Glutamatergic neuron (in vitro differentiated cells): ENCODE measurements at regions not wholly inside any gene's neighbourhood (a gene's known extent, or its start where the extent isn't known, plus 50 kb on each side); places are given as distances from the start of the nearest gene placed in this dataset.
A peak's percentile ranks its signal among the peaks of the same experiment; 100 is the strongest.

Source experiments
- DNase-seq: peaks from one replicate; pipeline ENCODE4 v3.0.0; 2022
- H3K27ac Mint-ChIP-seq: one replicate; pipeline ENCODE4 v1.8.0; 2020; ENCODE audit warnings: mild to moderate bottlenecking, mixed read lengths, inconsistent platforms; ENCODE audit not compliant: unreplicated experiment
- H3K27me3 Mint-ChIP-seq: one replicate; pipeline ENCODE4 v1.8.0; 2020; ENCODE audit warnings: mild to moderate bottlenecking, moderate library complexity, mixed read lengths, inconsistent platforms; ENCODE audit not compliant: unreplicated experiment
- H3K36me3 Mint-ChIP-seq: one replicate; pipeline ENCODE4 v1.8.0; 2020; ENCODE audit warnings: mild to moderate bottlenecking, mixed read lengths, inconsistent platforms; ENCODE audit not compliant: unreplicated experiment
- H3K4me1 Mint-ChIP-seq: one replicate; pipeline ENCODE4 v1.8.0; 2020; ENCODE audit warnings: mild to moderate bottlenecking, low read depth, mixed read lengths, inconsistent platforms; ENCODE audit not compliant: unreplicated experiment
- H3K4me3 Mint-ChIP-seq: one replicate; pipeline ENCODE4 v1.8.0; 2020; ENCODE audit warnings: mild to moderate bottlenecking, mixed read lengths, inconsistent platforms; ENCODE audit not compliant: unreplicated experiment
- H3K9me3 Mint-ChIP-seq: one replicate; pipeline ENCODE4 v1.8.0; 2020; ENCODE audit warnings: mild to moderate bottlenecking, moderate library complexity, mixed read lengths, inconsistent platforms; ENCODE audit not compliant: unreplicated experiment
- TF ChIP-seq, protein P1 (sequence below): fragments of 200-600 bp; sonication (generic); IDR thresholded peaks from one replicate; pipeline ENCODE4 v1.5.0; 2021; ENCODE audit not compliant: partially characterized antibody, unreplicated experiment

DNA sequence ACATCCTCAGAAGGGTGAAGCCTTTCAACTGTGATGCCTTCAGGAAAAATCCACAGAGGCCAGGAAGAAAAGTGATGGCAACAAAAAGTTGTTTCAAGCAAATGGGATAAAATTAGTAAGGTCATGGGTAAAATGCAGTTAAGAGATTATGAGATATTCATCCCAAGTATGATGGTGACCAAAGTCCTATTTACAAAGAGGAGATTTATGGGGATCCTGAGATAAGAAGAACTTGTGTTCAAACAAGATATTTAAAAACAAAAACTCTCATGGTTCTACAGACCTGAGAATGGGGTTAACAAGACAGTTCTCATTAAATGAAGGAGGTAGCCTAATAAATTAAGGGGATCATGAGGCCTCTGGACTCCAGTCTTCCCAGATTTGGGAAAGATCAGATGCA lies 184.4 kb downstream of the FCRL5 start:
- Mint-ChIP-seq H3K9me3 (no peaks in the 10 kb centered on the region), H3K4me1 (no peaks in the 10 kb centered on the region), H3K4me3 (no peak overlapping the region), H3K27me3 (no peaks in the 10 kb centered on the region), H3K36me3 (no peaks in the 10 kb centered on the region), H3K27ac (no peak overlapping the region)
- TF ChIP-seq, protein P1, sequence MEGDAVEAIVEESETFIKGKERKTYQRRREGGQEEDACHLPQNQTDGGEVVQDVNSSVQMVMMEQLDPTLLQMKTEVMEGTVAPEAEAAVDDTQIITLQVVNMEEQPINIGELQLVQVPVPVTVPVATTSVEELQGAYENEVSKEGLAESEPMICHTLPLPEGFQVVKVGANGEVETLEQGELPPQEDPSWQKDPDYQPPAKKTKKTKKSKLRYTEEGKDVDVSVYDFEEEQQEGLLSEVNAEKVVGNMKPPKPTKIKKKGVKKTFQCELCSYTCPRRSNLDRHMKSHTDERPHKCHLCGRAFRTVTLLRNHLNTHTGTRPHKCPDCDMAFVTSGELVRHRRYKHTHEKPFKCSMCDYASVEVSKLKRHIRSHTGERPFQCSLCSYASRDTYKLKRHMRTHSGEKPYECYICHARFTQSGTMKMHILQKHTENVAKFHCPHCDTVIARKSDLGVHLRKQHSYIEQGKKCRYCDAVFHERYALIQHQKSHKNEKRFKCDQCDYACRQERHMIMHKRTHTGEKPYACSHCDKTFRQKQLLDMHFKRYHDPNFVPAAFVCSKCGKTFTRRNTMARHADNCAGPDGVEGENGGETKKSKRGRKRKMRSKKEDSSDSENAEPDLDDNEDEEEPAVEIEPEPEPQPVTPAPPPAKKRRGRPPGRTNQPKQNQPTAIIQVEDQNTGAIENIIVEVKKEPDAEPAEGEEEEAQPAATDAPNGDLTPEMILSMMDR, result no peak
- no peak for DNase-seq

DNA sequence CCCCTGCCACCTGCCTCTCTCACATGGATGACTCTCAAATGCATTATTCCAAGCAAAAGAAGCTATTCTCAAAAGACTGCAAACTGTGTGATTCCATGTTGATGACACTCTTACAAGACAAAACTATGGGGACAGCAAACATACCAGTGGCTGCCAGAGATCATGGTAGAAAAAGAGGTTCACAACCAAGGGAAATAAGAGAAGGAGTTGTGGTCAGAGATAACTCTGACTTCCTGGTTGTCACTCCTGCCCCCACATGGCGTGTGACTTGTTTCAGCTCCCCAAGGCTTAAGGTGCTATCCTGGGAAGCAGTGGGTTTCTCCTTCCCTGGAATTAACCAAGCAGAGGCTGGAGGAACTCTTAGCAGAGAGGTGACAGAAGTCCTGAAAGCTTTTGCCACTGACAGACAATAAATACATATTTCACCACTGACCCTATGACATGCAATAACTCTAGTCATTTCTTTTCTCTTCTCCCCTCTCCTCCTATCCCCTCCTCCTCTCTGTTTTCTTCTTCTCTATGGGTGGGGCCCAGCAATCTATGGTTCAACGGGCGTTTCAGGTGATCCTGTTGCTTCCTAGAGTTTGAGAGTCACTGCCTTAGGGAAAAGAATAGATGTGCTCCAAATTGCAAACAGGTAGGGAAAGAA lies 185.1 kb downstream of the FCRL5 start:
- Mint-ChIP-seq H3K9me3 (no peaks in the 10 kb centered on the region), H3K27me3 (no peaks in the 10 kb centered on the region), H3K4me1 (no peaks in the 10 kb centered on the region), H3K36me3 (no peaks in the 10 kb centered on the region), H3K4me3 (no peak overlapping the region), H3K27ac (no peak overlapping the region)
- TF ChIP-seq, protein P1, result no peak
- DNase-seq, result no peak

DNA sequence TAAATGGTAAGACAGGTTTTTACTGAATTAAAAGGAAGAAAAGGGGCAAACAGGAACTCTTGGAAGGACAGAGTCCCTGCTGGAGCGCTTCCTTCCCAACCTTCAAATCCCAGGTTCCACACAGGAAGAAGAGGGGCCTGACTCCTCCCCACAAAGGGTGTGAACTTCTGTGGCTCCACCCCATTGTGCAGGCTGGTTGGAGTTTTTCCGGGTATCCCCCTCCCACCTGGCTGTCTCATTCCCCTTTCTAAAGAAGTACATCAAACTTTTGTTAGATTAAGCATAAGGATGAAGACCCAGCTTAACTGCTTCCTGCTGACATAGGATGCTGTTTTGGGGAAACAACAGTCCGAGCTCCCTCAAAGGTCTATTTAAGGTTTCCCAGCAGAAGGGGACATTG lies 187.7 kb downstream of the FCRL5 start:
- Mint-ChIP-seq H3K4me3 (no peak overlapping the region), H3K36me3 (peaks cover 6% of the 10 kb centered on the region), H3K4me1 (no peaks in the 10 kb centered on the region), H3K27ac (no peak overlapping the region), H3K9me3 (no peaks in the 10 kb centered on the region), H3K27me3 (no peaks in the 10 kb centered on the region)
- TF ChIP-seq, protein P1, result no peak
- no peak for DNase-seq

DNA sequence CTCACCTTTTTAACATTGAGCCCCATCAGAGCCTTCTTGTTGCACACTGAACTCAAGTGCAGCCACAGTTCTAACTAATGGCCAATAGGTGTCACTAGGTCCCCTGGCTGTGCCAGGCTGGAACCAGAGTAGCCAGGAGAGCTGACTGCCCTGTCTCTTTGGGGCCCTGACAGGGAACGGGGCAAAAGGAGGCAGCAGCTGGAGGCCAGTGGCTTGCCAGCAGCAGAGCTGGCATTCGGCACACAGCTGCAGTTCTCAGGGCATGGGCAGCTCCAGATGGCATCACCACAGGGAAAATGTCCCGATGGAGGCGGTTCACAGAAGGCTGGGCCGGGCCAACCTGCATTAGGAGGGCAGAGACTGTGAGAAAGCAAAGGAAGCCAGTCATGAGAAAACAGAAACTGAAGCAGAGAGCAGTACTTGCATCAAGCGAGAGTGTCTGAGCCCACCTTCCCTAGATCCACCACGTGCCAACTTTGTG lies 188.6 kb downstream of the FCRL5 start:
- Mint-ChIP-seq H3K27ac (no peak overlapping the region), H3K9me3 (no peaks in the 10 kb centered on the region), H3K4me1 (no peaks in the 10 kb centered on the region), H3K4me3 (no peak overlapping the region), H3K27me3 (no peaks in the 10 kb centered on the region), H3K36me3 (peaks cover 6% of the 10 kb centered on the region)
- TF ChIP-seq, protein P1, result peak; percentile 44
- DNase-seq, result peak; percentile 27

DNA sequence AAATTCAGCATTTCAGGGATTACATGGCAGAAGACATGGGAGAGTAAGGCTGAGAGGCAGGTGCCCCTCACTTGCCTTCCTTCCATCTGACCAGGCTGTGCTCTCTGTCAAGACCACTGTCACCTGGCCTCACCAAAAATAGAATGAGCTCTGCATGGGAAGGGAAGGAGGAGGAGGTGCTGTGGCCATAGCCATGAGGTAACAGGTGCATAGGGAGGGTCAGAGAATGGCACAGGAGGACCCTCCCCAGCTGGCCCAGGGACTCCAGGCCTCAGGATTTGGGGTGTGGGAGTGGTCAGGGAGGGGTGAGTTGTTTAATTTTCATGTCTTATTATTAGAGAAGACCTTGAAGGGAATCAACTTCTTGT lies 192.3 kb downstream of the FCRL5 start:
- Mint-ChIP-seq H3K4me3 (no peak overlapping the region), H3K4me1 (no peaks in the 10 kb centered on the region), H3K9me3 (no peaks in the 10 kb centered on the region), H3K36me3 (peaks cover 6% of the 10 kb centered on the region), H3K27ac (no peak overlapping the region), H3K27me3 (no peaks in the 10 kb centered on the region)
- no peak for DNase-seq
- TF ChIP-seq, protein P1, result no peak
